AG10803 (cell line): ENCODE measurements at regions not wholly inside any gene's neighbourhood (a gene's known extent, or its start where the extent isn't known, plus 50 kb on each side); places are given as distances from the start of the nearest gene placed in this dataset.

ENCODE experiments used
- DNase-seq: peaks from one replicate; pipeline ENCODE4 v3.0.0; 2010; ENCODE audit warnings: low read depth
- H3K4me3 ChIP-seq: 2 replicates; pipeline ENCODE4 v1.5.1; 2011; ENCODE audit warnings: mild to moderate bottlenecking, low read length, control low read depth
- CTCF ChIP-seq: conservative IDR thresholded peaks from 2 replicates; pipeline ENCODE4 v1.5.1; 2011; ENCODE audit warnings: mild to moderate bottlenecking, low read length, control low read depth, inconsistent platforms

- H3K4me3 ChIP-seq: no peak overlapping the region
- DNase-seq: no peak
- no peak for TF ChIP-seq CTCF
These were observed 290.2 kb downstream of the AKAIN1 start for GRCh38 chr18:4906856-4907255.

GRCh38 chr18:4888251-4889040 is 308.6 kb downstream of the AKAIN1 start:
- no peak overlapping the region for H3K4me3 ChIP-seq
- no peak for DNase-seq
- TF ChIP-seq CTCF: no peak

GRCh38 chr18:4878480-4878879 is 318.6 kb downstream of the AKAIN1 start:
- no peak overlapping the region for H3K4me3 ChIP-seq
- TF ChIP-seq CTCF: no peak
- no peak for DNase-seq

GRCh38 chr18:4871197-4871596 is 325.9 kb downstream of the AKAIN1 start:
- no peak for TF ChIP-seq CTCF
- no peak overlapping the region for H3K4me3 ChIP-seq
- no peak for DNase-seq

- no peak for DNase-seq
- no peak overlapping the region for H3K4me3 ChIP-seq
- no peak for TF ChIP-seq CTCF
These were observed 326.8 kb downstream of the AKAIN1 start for GRCh38 chr18:4870177-4870773.

- no peak for TF ChIP-seq CTCF
- no peak for DNase-seq
- H3K4me3 ChIP-seq: no peak overlapping the region
These were observed 327.9 kb downstream of the AKAIN1 start for GRCh38 chr18:4869155-4869554.
